Activated CD8-positive, alpha-beta memory T cell treated with anti-CD3 and anti-CD28 coated beads, Interleukin-2, amount 50 U/mL, for 4 hours (primary cell): ENCODE measurements at regions not wholly inside any gene's neighbourhood (a gene's known extent, or its start where the extent isn't known, plus 50 kb on each side); places are given as distances from the start of the nearest gene placed in this dataset.

Source experiments
- DNase-seq: peaks from one replicate; pipeline ENCODE4 v3.0.0-alpha.2; 2020

DNA sequence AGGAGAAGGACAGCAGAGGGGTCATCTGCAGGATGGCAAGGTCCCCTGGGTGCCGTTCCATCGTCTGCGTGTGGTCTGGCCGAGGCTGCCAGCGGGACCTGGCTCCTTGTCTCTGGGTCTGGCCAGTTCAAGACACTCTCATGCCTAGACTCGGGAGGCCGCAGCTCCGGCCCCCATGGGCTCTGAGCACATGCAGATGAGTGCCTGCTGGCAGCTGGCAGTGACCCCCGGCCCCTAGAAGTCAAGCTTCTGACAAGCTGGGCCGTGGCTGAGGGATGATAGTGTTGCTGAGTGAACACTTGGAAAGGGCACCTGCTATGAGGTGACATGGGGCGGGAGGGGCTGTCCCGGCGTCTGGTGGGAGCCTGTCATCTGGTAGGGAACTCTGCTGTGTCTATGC, 1180.6 kb downstream of the BRD1 start:
- no peak for DNase-seq

DNA sequence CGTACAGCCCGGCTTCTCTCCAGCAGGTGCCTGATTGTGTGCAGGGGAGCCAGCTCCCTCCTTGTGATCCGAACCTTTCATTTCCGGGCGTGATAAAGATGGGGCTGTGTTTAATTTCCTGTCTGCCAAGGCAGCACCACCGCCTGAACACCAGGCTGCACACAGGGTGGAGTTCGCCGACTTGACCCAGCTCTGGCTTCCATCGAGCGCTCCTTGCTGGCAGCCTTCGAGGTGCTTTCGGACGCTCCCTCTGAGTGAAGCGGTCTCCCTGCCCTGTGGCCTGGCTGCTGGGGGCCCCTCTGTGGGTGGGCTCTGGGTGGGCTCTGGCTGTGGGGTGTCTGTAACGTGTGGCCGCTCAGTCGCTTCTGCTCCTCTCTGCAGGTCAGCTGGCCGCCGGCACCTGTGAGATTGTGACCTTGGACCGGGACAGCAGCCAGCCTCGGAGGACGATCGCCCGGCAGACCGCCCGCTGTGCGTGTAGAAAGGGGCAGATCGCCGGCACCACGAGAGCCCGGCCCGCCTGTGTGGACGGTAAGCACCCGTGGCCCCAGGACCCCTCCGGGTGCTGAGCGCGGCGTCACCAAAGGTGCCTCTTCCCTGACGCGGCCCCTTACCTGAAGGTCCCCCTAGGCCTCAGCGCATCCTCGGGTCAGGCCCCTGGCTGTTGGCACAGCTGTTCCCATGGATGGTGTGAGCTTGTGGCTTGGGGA, 1181.3 kb downstream of the BRD1 start:
- no peak for DNase-seq

DNA sequence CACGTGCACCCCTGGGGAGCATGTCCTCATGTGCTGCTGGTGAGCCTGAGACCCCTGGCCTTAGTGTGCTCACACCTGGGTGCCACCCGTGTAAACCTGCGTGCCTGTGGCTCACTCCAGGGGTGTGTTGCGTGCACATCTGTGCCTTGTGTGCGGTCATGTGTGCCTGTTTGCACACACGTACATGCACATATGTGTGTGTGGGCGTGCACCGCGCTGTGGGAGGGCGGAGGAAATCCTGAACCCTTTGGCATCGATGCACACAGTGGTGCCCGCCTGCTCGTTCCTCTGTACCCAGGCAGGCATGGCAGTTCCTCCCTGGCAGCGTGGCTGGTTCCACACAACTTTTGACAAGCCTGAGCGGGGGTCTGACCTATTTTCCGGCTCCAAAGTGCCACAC, 1181.9 kb downstream of the BRD1 start:
- no peak for DNase-seq

DNA sequence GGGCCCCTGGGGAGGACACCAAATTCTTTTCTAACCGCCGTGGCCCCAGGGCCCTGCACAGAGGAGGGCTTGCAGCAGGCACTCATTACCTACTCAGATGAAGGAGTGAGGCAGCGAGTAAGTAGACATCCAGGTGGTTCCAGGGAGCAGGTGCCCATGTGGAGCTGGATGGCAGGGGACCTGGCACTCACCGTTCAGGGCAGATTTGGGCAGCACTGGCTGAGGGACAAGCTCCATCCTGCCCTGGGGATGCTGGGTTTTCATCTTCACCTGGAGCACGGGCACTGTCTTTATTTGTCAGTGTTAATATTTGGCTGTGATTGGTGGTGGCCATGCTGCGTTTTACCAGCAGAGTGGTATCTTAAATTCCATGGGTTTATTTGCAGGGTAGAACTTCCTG, 1182.7 kb downstream of the BRD1 start:
- DNase-seq: no peak

DNA sequence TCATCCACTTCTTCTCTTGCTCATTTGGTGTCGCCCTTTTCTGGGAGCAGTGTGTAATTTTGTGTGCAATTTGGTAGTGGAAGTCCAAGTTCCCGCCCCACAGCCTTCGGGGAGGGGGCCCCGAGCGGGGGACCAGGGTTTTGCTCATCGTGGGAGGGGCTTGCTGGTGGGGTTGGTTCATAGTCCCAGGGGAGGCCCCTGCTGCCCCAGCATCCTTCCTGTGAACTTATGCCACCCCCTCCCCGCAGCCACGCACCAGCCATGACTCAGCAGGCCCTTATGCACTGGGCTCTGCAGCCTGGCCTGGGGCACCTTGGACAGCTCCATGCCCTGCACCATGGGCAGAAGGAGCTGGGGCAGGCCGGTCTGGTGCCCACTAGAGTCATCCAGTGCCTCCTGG, 1183.6 kb downstream of the BRD1 start:
- no peak for DNase-seq

DNA sequence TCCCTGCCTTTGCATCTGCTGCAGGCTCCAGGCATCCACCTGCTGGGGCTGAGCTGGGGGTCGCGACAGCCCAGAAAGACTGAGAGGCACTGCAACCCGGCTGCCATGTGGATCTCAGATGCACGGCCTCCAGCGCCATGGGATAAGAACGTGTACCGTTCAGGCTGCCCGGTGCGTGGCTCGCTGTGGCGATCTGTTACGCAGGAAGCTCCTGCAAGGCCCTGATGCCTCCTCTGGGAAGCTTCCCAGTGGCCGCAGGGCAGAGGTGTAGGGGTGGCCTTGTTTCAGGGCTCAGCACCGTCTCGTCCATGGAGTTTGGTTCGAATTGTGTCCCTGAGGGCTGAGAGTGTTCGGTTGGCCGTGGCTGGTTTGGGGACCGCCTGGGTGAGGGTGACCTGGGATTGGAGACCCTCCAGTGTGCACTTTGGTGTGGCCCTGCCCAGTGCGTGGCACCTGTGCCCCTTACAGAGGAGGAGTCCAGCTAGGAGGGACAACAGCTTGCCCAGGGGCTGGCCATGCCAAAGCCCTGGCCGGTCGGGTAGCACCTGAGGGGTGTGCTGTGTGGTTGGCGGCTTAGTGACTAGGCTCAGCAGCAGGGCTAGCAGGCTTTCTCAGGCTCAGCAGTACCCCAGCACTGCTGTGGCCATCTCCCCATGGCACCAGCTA, 1184.5 kb downstream of the BRD1 start:
- no peak for DNase-seq

DNA sequence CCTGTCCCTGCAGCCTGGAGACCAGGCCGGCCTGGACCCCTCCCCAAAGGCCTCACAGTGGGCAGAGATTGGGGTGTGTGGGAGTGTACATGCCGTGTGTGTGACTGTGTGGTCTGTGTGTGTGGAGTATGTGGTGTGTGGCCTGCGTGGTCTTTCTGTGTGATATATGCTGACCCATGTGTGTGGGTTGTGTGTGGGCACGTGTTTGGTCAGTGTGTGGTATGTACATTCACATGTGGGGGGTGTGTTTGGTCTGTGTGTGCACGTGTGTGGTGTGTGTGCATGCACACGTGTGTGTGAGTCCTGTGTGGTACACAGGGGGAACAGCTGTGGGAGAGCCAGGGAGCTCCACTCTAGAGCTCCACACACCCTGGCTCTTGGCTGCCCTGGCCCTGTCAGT, 1185.1 kb downstream of the BRD1 start:
- DNase-seq: no peak

DNA sequence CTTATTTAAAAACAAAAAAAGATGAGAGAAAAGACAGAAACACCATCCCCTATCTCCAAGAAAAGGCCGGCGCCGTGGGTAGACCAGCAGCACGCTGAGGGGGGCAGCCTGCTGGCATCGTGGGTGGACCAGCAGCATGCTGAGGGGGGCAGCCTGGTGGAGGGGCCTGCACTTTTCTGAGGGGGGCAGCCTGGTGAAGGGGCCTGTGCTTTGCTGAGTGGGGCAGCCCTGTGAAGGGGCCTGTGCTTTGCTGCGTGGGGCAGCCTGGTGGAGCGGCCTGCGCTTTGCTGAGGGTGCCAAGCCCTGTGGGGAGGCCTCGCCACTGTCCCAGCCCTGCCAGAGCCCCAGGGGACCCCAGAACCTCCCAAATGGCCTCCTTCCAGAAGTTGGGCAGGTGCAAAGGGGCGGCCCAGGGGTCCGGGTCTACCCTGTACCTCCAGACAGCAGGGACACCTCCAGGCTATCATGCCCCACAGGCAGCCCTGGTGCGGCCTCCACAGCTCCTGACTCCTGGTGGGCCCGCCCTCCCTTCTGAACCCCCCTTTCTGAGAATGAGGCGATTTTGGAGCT, 1185.7 kb downstream of the BRD1 start:
- no peak for DNase-seq

DNA sequence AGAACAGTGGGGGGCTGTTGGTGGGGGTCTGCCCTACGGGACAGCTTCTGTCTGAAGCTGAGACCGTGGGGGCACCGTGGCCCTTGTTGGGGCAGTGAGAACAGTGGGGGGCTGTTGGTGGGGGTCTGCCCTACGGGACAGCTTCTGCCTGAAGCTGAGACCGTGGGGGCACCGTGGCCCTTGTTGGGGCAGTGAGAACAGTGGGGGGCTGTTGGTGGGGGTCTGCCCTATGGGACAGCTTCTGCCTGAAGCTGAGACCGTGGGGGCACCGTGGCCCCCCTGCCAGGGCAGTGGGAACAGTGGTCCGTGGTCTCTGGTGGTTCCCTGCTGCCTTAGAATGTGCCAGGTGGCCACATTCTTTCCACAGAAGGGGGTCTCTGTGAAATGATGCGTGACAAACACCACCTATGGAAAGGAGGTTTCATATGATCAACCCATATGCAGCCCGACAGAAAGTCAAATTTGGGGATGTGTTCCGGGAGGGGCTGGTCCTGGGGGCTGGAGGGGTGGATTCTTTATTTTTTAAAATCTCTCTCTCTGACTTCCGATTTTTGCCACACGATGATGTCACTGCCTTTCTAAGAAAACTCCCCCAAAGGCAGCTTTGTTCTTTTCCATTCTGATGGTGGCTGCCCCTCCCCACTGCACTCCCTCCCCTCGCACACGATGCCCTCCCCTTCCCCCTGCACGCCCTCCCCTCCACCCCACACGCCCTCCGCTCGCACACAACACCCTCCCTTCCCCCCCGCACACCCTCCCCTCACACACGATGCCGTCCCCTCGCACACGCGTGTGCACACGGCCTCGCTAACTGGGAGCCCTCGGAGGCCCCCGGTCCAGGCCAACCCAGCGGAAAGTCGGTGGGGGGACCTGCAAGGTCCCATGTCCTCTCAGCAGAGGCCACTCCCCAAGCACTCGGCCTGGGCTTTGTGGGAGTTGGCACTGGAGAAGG, 1186.5 kb downstream of the BRD1 start:
- no peak for DNase-seq

DNA sequence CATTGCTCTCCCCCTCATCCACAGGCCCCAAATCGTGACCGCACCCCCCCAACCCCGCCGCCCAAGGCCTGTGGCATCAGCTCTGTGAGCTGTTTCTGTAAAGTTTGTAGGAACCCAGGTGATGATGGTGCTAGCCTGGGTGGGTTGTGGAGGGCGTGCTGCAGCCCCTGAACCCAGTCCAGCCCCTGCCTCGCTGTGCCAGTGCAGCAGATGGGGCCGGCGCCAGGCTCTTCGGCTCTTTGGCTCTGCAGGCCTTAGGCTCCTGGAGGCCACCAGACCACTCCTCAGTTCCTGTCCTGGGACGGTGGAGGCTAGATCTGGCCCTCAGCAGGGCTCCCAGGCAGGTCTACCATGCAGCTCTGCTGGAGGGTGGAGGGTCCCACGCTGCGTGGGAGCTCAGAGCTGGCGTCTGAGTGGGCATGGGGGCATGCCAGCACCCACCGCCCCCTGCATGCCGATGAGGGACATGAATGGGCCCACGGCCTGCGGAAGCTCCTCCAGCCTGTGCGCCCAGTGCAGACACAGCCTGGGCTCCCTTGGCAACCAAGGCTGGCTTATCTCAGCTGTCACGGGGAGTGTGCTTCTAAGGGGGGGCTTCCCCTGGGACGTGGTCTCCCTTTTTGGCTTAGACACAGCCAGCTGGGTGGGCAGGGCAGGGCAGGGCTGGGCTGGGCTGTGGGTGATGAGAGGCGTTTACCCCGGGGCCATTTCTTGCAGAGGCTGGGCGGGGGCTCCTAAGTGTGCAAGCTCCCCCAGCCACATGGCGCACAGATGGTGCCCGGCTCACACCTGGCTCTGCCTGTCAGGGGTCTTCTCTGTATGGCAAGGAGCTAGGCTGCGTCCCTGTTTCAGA, 1187.6 kb downstream of the BRD1 start:
- DNase-seq: no peak

DNA sequence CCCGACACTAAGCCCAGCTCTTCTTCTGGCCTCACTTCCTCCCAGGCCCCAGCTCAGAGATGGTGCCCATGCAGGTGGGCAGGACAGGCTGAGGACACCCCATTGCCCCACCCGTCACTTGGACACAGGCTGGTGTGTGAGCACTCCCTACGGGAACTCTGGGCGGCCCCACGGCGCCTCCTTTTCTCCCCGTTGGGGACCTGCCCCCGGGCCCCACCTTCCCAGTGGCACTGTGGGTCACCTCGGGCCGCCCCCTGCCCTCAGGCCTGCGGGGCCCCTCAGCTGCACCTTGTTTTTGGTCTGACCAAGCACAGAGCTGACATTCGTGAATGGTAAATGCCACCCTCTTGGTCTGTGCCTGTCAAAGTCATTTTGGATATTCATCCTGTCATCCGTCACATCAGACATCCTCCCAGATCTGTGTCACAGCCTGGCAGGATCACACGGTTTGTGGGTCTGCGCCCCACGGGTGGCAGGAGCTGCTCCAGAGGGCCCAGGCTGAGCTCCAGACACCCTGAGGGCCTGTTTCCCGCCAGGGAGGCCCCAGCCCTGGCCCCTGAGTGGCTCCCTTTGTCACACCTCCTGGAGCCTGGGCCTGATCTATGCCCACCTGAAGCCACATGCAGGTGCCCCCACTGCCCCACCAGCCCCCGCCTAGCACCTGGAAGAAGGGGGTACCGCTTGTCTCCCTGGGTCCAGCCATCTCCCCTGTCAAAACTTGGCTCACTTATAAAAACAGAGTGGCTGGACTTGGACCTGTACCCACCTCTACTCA, 1188.5 kb downstream of the BRD1 start:
- DNase-seq: no peak

DNA sequence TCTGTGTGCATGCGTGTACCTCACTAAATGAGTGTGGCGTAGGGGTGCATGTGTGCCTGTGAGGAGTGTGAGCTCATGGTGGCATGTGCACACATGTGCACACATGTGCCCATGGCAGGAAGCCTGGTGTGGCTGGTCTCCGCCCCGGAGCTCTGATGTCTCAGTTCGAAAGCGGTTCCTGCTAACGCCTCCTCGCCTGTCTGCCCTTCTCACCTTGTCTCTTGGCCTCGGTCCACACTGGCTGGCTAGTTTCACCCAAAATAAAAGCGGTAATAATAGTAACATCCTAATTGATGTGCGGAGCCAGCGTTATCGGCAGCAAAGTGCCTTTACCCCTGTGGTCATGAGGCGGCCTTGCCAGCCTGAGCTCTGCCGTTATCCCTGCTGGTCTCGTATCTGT, 1190.4 kb downstream of the BRD1 start:
- no peak for DNase-seq

DNA sequence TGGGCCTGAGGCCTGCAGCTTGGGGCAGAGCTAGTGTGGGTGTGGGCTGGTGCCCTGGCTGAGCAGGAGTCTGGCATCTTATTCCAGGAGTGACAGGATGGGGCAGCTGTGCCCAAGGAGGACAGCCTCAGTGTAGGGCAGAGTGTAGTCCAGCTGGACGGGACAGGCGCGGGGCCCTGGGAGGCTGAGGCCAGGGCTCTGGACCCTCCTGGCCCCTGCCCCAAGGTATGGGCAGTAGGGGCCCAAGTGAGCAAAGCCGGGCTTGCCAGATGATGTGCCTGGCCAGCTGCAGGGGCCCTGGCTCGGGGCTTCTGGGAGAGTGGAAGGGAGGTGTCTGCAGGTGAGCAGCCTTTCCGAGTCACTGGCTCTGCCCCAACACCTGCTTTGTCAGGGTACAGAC, 1190.9 kb downstream of the BRD1 start:
- DNase-seq: no peak

DNA sequence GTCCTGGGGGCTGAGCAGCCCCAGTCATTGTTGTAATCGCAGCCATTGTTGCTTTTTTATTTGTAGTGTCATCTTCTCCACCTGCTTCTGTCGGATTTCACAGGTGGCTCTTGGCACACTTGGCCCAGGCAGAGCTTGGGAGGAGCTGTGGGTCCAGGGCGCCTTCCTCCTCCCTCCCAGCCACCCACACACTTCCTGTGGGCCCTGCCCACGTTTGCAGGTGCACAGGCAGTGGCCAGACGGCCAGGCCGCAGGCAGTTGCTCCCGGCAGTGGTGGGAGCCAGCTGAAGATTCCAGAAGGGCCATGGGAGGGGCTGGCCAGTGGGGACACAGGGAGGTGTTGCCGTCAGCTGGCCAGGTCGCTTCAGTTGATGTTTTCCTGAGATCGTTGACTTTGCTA, 1191.9 kb downstream of the BRD1 start:
- DNase-seq: no peak

DNA sequence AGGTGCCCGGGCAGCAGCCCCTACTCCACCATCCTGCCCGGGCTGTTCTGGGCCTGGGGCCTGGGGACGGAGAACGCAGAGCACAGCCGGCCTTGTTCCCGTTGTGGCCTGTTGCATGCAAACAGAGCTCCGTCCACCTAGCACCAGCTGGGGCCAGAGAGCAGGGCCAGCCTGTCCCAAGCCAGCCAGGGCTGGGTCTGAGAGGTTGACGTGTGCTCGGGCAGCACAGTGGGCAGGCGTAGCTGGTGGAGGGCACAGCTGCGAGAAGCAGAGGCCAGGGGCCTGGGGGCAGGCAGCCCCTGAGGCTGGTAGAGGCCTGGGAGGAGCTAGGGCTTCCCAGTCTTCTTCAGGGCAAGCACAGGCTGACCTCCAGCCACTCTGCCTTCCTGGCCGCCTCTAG, 1192.6 kb downstream of the BRD1 start:
- DNase-seq: no peak

DNA sequence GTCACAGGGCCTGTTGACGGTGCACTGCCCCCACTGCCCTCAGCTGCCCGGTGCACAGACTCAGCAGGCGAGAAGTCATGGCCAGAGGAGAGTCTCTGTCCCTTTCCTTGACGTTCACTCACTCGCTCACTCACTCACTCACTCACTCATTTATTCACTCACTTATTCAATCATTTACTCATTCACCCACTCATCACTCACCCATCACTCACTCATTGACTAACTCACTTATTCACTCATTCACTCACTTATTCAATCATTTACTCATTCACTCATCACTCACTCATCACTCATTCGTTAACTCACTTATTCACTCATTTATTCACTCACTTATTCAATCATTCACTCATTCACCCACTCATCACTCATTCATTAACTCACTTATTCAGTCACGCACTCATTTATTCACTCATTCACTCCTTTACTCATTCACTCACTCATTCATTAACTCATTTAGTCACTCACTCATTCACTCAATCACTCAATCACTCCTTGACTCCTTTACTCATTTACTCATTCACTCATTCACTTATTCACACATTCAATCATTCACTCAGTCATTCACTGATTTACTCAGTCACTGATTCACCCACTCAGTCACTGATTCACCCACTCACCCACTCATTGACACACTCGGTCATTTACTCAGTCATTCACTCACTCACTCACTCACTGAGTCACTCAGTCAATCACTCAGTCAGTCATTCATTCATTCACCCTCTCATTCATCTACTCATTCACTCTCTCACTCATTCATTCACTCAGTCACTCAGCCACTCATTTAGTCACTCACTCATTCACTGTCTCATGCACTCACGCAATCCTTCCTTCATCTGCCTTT, 1193.5 kb downstream of the BRD1 start:
- no peak for DNase-seq

DNA sequence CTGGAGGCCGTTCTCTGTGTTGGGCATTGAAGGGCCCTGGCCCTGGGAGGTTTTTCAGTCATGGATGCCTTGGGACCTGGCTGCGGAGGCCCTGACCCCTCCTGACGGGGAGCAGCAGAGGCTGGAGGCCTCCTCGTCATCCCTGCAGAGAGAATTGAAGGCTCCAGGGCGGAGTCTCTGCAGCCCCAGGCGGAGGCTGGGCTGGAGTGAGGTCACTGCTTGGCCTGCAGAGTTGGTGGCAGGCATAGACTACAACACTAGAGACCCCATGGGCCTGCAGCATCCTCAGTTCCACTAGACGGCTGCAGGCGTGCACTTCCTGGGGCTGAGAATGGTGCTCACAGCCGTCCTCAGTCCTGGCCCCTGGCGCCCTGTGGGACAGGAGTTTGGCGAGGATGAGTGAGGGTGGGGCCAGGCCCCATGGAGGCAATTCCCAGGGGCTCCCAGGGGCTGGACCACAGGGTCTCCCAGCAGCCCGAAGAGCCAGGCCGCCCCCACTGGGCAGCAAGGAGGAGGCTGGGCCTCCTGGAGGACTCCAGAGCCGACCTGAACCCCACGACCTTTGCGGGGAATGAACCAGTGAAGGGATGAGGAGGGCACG, 1194.9 kb downstream of the BRD1 start:
- no peak for DNase-seq

DNA sequence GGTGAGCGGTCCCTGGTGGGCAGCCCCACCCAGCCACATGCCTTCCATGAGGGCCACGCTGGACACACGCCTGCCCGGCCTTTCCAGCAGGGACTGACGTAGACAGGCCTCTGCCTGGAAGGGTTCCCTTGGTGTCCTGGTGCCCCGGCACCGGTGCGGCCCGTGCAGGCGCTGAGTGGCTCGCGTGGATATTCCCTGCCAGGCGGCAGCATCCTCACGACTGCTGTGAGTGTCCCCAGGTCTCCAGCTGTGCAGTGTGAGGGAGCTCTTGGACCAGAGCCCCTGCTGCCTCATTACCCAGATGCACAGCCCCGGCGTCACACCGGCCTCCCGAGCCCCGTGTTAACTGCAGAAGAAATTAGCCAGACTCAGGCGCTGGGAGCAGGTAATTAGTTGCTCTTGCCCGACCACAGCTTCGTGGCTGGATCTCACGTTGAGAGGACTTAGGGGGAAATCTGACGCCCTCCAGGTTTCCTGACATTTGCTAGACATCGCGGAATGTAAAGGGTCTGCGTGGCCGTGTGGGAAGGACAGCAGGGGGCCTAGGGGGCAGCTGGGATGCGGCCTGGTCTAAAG, 1196.3 kb downstream of the BRD1 start:
- DNase-seq: no peak

DNA sequence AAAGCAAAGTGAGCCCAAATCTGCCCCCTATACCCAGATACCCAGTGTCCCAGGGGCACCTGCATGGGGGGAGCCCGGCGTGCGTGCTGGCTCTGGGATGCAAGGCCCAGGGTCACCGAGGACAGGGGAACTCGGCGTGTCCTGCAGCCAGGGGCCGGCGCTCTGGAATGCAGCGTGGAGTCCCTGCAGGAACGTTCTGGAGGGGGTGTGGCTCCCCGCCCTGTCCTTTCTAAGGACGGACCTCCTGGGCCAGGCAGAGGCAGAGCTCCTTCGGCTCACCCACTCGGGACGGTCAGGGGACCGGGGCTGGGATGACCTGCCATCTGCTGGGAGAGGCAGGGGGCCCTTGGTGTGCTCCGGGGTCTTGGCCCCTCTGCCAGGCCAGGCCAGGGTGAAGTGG, 1196.8 kb downstream of the BRD1 start:
- no peak for DNase-seq

DNA sequence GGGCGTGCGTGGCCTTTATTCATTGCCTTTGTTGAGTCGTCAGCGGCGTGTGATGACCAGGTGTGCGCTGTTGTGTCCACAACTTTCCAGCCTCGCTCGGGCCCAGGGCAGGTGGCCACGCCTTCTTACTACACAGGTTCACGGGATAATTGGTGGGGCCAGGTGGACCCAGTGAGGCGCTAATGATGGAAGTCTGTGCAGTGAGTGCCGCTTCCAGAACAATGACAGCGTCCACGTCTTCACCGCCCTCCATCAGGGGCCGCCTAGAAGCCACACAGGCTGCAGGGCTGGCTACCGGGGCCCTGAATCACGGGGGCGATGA, 1197.3 kb downstream of the BRD1 start:
- DNase-seq: no peak
